PC-3 (cell line): ENCODE measurements at regions not wholly inside any gene's neighbourhood (a gene's known extent, or its start where the extent isn't known, plus 50 kb on each side); places are given as distances from the start of the nearest gene placed in this dataset.
A peak's percentile ranks its signal among the peaks of the same experiment; 100 is the strongest.

Experiments used
- ATAC-seq: fragments of 200-7000 bp; cut with Tn5 transposase; 2 replicates; pipeline ENCODE4 v1.9.1; 2020; ENCODE audit warnings: mild to moderate bottlenecking, moderate library complexity
- BruUV-seq: library from RNA; stranded (reverse); fragments of 400-500 nt; replicated peaks from 2 replicates; lab custom pipeline; 2021; lab: Mats Ljungman, UMichigan
- CTCF ChIA-PET: fragments of 300-600 bp; sonication (Branson Sonifier 250); formaldehyde crosslinking; loops from one replicate; lab custom pipeline; 2022; ENCODE audit warnings: antibody characterized with exemption; lab: Charles Lee
- POLR2A ChIA-PET: fragments of 300-600 bp; sonication (Branson Sonifier 250); formaldehyde crosslinking; loops from one replicate; lab custom pipeline; 2022; ENCODE audit warnings: antibody characterized with exemption; ENCODE audit not compliant: unreplicated experiment; lab: Charles Lee
- DNase-seq: peaks from one replicate; pipeline ENCODE4 v3.0.0-alpha.2; 2015
- H2AFZ ChIP-seq: fragments of 300-600 bp; sonication (generic); 2 replicates; pipeline ENCODE4 v1.6.0; 2016; ENCODE audit warnings: antibody characterized with exemption, low read length
- H3F3A ChIP-seq: fragments of 300-600 bp; sonication (generic); one replicate; pipeline ENCODE4 v1.6.0; 2017; ENCODE audit warnings: antibody characterized with exemption, low read length, control low read depth, mild to moderate bottlenecking; ENCODE audit not compliant: unreplicated experiment
- H3K27ac ChIP-seq: fragments of 300-600 bp; sonication (generic); 2 replicates; pipeline ENCODE4 v1.5.1; 2016; ENCODE audit warnings: mild to moderate bottlenecking, low read length
- H3K27me3 ChIP-seq: fragments of 300-600 bp; sonication (generic); 2 replicates; pipeline ENCODE4 v1.6.1; 2016; ENCODE audit warnings: low read length, mixed read lengths
- H3K36me3 ChIP-seq: fragments of 300-600 bp; sonication (generic); 2 replicates; pipeline ENCODE4 v1.6.1; 2016; ENCODE audit warnings: low read depth, mixed run types, low read length, mixed read lengths
- H3K4me1 ChIP-seq: fragments of 300-600 bp; sonication (generic); 2 replicates; pipeline ENCODE4 v1.5.1; 2016; ENCODE audit warnings: low read length; ENCODE audit not compliant: insufficient read depth
- H3K4me2 ChIP-seq: fragments of 300-600 bp; sonication (generic); 2 replicates; pipeline ENCODE4 v1.6.0; 2016; ENCODE audit warnings: low read length
- H3K4me3 ChIP-seq: fragments of 300-600 bp; sonication (generic); 2 replicates; pipeline ENCODE4 v1.5.1; 2016; ENCODE audit warnings: mild to moderate bottlenecking, low read length, mixed read lengths
- H3K79me2 ChIP-seq: fragments of 300-600 bp; sonication (generic); 2 replicates; pipeline ENCODE4 v1.6.1; 2017; ENCODE audit warnings: low read length, mixed read lengths
- H3K9ac ChIP-seq: fragments of 300-600 bp; sonication (generic); 2 replicates; pipeline ENCODE4 v1.6.0; 2016; ENCODE audit warnings: mild to moderate bottlenecking, low read length
- H3K9me2 ChIP-seq: fragments of 300-600 bp; sonication (generic); replicated peaks from 2 replicates; pipeline ENCODE4 v1.6.1; 2016; ENCODE audit warnings: mixed run types, low read length, mixed read lengths
- H3K9me3 ChIP-seq: fragments of 300-600 bp; sonication (generic); 2 replicates; pipeline ENCODE4 v1.6.1; 2016; ENCODE audit warnings: low read length, mixed read lengths
- H4K20me1 ChIP-seq: fragments of 300-600 bp; sonication (generic); 2 replicates; pipeline ENCODE4 v1.6.1; 2016; ENCODE audit warnings: low read length, mixed read lengths
- CTCF ChIP-seq: fragments of 300-600 bp; sonication (generic); conservative IDR thresholded peaks from 2 replicates; pipeline ENCODE4 v1.5.1; 2017; ENCODE audit warnings: antibody characterized with exemption, low read depth, mild to moderate bottlenecking, low read length
- EZH2 ChIP-seq: fragments of 300-600 bp; sonication (generic); IDR thresholded peaks from one replicate; pipeline ENCODE4 v1.6.1; 2017; ENCODE audit warnings: antibody characterized with exemption, mild to moderate bottlenecking, low read length; ENCODE audit not compliant: unreplicated experiment
- EZH2phosphoT487 ChIP-seq: fragments of 300-600 bp; sonication (generic); IDR thresholded peaks from 2 replicates; pipeline ENCODE4 v1.6.1; 2018; ENCODE audit warnings: mild to moderate bottlenecking, antibody characterized with exemption, low read length, borderline replicate concordance
- intact Hi-C: fragments of 100-400 bp; cut with micrococcal nuclease; formaldehyde crosslinking; loops from 2 replicates; pipeline ENCODE4 v1.9.0; 2023

- Histone ChIP-seq H3K4me3 (no peak overlapping the region), H3K27me3 (no peaks in the 10 kb centered on the region), H3K36me3 (no peaks in the 10 kb centered on the region), H3K79me2 (no peaks in the 10 kb centered on the region), H3K9me3 (no peaks in the 10 kb centered on the region), H3K27ac (peak overlapping the region; percentile 80), H4K20me1 (no peaks in the 10 kb centered on the region), H3K9me2 (no peaks in the 10 kb centered on the region), H2AFZ (peak overlapping the region; percentile 2; the same call in 1 of the 2 replicates), H3K9ac (peak overlapping the region; percentile 25), H3F3A (no peaks in the 10 kb centered on the region), H3K4me1 (peaks cover 19% of the 10 kb centered on the region), H3K4me2 (peak overlapping the region; percentile 9; the same call in 1 of the 2 replicates)
- POLR2A ChIA-PET: no interaction called here
- TF ChIP-seq CTCF (no peak), EZH2 (no peak), EZH2phosphoT487 (no peak)
- CTCF ChIA-PET: no interaction called here
- ATAC-seq (peak; percentile 93), DNase-seq (peak; percentile 83)
- intact Hi-C loops: no loop called here
- no TSS peak for BruUV-seq
These were observed 927.6 kb downstream of the TSN start for GRCh38 chr2:122683018-122683417.

- Histone ChIP-seq H4K20me1 (no peaks in the 10 kb centered on the region), H3K27ac (no peak overlapping the region), H3K9me3 (no peaks in the 10 kb centered on the region), H3K79me2 (no peaks in the 10 kb centered on the region), H3K27me3 (no peaks in the 10 kb centered on the region), H3F3A (no peaks in the 10 kb centered on the region), H3K36me3 (no peaks in the 10 kb centered on the region), H3K4me1 (no peaks in the 10 kb centered on the region), H3K4me3 (no peak overlapping the region), H2AFZ (no peak overlapping the region), H3K9me2 (no peaks in the 10 kb centered on the region), H3K9ac (no peak overlapping the region), H3K4me2 (no peak overlapping the region)
- intact Hi-C loops: no loop called here
- ATAC-seq (no peak), DNase-seq (no peak)
- ChIA-PET CTCF (no interaction called here), POLR2A (no interaction called here)
- no TSS peak for BruUV-seq
- TF ChIP-seq CTCF (no peak), EZH2phosphoT487 (no peak), EZH2 (no peak)
These were observed 937.1 kb downstream of the TSN start for GRCh38 chr2:122692400-122693083.

- H3K4me2 ChIP-seq: no peak overlapping the region
- no peaks in the 10 kb centered on the region for H3K79me2 ChIP-seq
- no peak overlapping the region for H2AFZ ChIP-seq
- CTCF ChIA-PET: no interaction called here
- H3K27me3 ChIP-seq: no peaks in the 10 kb centered on the region
- no peak overlapping the region for H3K9ac ChIP-seq
- no peaks in the 10 kb centered on the region for H3K9me2 ChIP-seq
- intact Hi-C loops: no loop called here
- no peaks in the 10 kb centered on the region for H3K4me1 ChIP-seq
- DNase-seq: no peak
- ATAC-seq: no peak
- H3K9me3 ChIP-seq: no peaks in the 10 kb centered on the region
- H4K20me1 ChIP-seq: no peaks in the 10 kb centered on the region
- no peak for TF ChIP-seq CTCF
- TF ChIP-seq EZH2: no peak
- TF ChIP-seq EZH2phosphoT487: no peak
- H3K4me3 ChIP-seq: no peak overlapping the region
- POLR2A ChIA-PET: no interaction called here
- H3F3A ChIP-seq: no peaks in the 10 kb centered on the region
- no TSS peak for BruUV-seq
- H3K36me3 ChIP-seq: no peaks in the 10 kb centered on the region
- no peak overlapping the region for H3K27ac ChIP-seq
These were observed 942.0 kb downstream of the TSN start for GRCh38 chr2:122697415-122697814.
